CD4-positive, alpha-beta T cell treated with Interleukin-1 beta for 1 hour (primary cell): ENCODE measurements at regions not wholly inside any gene's neighbourhood (a gene's known extent, or its start where the extent isn't known, plus 50 kb on each side); places are given as distances from the start of the nearest gene placed in this dataset.
"Not testable (repeated sequence)": the region's sequence is repeated elsewhere in the genome, so short reads cannot be mapped to it uniquely, and the experiment has no call there.

Experiments
- DNase-seq, 2 donors: peaks; one replicate each; pipeline ENCODE4 v3.0.0-alpha.2; 2020 to 2022

DNA sequence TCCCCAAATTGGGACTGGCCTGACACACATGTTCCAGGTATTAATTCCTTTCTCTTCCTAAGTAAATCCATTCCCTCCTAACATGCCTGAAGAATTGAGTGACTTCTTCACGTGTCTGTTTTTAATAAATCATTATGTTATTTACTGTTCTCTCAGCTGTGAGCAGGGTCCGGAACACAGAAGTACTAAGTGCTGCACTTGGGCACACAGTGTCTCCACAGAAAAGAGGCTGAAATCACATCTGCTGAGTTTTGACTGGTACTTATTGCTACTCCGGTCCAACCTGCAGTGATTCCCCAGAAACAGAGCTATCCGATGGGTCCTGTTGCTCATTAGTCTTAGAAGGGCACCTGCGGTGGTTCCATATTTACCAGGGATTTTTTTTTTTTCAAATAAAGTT, 202.6 kb downstream of the RBM46 start:
- no peak for DNase-seq

DNA sequence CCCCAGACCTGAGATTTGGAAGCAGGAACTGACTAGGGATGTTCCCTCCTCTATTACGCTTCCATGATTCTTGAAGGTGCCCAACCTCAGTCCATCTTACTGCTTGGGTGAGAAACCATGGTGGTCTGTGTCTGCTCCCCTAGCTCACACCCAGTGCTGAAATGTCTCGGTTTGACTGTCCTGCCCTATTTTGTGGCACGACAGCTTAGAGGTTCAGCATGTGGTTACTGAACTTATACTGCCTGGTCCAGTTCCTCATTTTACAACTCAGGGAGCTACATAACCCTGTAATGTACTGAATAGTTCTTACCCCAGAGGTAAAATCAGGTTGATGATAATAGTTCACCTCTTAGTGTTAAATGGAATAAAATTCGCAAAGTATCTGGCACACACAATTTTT, 203.1 kb downstream of the RBM46 start:
- DNase-seq = no peak

DNA sequence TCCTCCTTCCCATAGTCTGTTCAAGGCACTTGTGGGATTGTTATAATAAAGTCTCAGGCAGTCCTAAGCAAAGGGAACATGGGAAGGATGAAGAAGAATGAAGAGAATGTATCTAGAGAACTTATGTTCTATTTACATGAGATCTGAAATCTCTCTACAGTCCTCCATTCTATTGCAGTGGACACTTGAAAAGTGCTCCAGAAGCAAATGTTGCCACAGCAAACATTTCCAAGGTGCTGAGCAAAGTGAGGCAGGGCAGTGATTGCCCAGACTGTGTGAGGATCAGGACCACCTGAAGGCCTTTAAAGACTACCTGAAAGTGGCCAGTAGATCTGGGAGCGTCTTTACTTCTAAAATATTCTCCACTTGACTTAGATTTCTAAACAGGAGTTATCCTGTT, 203.5 kb downstream of the RBM46 start:
- no peak for DNase-seq

GRCh38 chr4:154985673-154986072, 204.6 kb downstream of the RBM46 start:
- no peak for DNase-seq

DNA sequence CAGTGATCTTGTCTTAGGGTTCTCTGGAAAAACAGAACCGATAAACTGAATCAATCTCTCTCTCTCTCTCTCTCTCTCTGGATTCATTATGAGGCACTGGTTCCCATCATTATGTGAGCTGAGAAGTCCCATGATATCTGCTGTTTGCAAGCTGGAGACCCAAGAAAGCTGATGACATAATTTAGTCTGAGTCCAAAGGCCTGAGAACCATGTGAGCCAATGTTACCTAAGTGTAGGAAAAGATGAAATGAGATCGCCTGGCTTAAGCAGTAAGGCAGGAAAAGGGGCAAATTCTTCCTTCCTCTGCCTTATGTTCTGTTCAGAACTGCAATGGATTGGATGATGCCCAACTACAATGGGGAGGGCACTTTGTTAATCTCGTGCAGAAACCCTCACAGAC, 207.4 kb downstream of the RBM46 start:
- no peak for DNase-seq

DNA sequence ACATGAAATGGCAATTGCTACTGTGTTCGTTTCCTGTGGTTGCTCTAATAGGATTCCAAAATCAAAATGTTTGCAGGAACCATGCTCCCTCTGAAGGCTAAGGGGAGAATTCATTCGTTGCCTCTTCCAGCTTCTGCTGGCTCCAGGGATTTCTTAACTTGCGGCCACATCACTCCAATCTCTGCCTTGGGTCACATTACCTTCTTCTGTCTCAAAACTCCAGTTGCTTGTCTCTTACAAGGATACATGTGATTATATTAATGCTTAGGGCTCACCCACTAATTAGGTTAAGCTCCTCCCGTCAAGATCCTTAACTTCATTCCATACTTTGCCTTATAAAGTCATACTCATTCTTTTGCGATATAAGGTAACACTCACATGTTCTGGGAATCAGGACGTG, 208.4 kb downstream of the RBM46 start:
- DNase-seq = no peak

DNA sequence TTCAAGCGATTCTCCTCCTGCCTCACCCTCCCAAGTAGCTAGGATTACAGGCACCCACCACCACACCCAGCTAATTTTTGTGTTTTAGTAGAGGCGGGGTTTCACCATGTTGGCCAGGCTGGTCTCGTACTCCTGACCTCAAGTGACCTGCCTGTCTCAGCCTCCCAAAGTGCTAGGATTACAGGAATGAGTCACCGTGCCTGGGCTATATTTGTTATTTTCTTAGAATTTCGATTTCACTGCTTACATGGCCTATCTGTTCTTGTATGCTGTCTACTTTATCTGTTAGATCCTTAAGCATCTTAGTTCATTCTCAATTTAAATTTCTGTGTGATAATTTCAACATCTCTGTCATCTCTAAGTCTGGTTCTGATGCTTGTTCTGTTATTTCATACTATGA, 210.6 kb upstream of the NPY2R start:
- DNase-seq = not testable (repeated sequence)

- no peak for DNase-seq
Measured at GRCh38 chr4:154998284-154998683, 210.2 kb upstream of the NPY2R start.

- DNase-seq = no peak
Measured at GRCh38 chr4:154998773-154999172, 209.7 kb upstream of the NPY2R start.

DNA sequence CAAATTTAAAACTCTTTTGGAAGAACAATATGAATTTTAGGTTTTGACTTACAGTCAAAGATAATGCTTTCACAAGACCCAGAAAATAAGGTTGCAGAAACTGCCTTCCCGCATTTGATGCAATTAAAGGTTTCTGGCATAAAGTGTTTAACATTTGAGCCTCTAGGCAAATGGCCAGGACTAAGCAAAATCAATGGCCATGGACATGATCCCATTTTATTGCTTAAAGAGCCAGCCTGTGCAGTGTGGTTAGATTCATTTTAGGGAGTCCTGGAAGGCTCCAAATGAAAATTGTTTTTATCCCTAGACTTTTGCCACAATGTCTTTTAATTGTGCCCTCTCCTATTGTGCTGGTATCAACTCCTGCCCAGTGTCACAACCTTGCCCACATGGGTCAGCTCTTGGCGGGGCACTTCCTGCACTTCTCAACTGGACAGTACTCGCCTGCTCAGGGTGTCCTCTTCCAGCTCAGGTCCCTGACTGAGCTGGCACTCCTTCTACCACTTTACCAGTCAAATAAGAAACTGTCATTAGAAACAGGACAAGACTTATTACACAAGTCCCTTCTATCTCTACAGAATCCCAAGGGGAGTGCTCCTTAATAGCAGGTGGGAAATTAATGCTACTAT, 208.4 kb upstream of the NPY2R start:
- DNase-seq = no peak

GRCh38 chr4:155001251-155001650, 207.2 kb upstream of the NPY2R start:
- DNase-seq = no peak

GRCh38 chr4:155005395-155006090, 202.9 kb upstream of the NPY2R start:
- no peak for DNase-seq

DNA sequence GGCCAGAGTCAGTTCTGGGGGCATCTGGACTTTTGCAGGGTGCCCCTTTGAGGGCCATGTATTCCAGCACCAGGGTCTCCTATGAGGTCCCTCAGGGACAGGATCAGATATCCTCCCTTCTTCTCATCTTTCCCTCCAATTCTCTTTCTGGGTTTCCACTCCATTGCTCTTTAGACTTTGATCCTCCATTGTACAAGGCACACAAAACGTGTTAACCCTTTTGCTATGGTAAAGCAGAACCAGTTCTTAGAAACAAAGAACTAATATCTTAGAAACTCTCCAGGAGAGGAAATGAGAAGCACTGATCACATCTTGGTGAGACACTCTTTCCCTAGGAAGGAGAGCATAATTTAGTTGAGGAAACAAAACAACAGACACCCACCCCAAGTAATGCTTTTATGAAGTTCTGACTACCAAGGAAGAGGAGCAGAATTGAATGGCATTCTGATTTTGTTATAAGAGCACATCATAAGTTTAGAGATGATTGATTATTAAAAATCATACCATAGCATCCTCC, 200.7 kb upstream of the NPY2R start:
- DNase-seq = no peak

- no peak for DNase-seq
Measured at GRCh38 chr4:155008389-155008788, 200.0 kb upstream of the NPY2R start.

DNA sequence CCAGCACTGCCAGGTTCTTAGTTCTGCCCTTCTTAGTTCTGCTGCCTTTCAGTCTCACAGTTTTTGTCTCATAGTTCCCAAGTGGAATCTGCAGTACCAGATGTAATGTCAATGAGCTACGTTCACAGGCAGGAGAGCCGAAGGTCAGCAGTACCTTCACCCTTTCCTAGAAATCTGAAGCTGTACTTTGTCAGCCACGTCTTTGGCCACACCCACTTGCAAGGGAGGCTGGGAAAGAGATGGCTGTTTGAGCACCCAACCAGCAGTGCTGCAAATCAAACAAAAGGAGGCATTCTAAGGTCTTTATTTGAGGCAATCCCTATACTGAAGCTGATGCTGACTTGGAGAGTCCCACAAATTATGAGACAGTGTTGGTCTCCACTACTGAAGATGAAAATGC, 199.1 kb upstream of the NPY2R start:
- no peak for DNase-seq

- DNase-seq = no peak
Measured at GRCh38 chr4:155010376-155010775, 198.1 kb upstream of the NPY2R start.

DNA sequence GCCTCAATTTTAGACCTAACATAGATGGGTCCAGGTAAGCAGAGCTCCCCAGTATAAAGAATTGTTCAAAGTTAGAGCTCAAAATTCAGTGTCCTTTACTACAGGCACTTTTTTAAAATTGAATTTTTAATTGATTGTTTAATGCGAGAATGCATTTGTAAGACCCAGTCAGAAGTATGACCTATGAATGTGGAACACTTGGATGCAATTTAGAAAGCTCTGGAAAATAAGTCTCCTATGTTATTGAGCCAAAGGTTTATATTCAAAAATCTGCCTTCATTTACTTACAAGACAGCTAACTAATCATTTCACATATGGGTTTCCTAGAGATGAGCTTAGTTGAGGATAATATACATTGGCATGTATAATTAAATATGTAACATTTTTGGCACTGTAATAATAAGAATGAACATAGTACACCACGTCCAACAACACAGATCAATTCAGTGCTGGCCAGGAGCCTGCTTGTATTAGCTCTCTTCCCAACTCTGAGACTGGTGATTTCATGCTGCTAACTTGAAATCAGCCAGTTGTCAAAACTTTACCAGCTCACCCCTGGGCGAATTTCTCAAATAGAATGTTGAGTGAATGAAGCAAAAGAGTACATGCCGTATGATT, 197.2 kb upstream of the NPY2R start:
- no peak for DNase-seq

DNA sequence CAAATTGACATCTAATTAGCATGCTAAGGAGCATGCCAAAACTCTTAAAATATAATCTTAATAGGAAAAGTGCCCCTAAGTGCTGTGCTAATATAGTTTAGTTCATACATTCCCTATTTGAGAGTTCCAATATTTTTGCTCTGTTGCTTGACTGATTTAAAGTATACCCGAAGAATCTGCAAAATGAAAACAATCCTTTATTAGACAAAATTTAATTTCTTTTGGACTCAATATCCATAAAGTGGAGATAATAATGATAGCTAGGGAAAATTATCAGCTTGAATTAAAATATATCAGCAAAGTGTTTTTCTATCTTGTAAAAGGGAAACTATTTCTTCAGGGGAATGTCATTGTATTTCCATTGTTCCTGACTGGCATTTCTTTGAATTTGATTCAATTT, 196.0 kb upstream of the NPY2R start:
- DNase-seq = no peak

GRCh38 chr4:155017426-155017825, 191.0 kb upstream of the NPY2R start:
- no peak for DNase-seq

DNA sequence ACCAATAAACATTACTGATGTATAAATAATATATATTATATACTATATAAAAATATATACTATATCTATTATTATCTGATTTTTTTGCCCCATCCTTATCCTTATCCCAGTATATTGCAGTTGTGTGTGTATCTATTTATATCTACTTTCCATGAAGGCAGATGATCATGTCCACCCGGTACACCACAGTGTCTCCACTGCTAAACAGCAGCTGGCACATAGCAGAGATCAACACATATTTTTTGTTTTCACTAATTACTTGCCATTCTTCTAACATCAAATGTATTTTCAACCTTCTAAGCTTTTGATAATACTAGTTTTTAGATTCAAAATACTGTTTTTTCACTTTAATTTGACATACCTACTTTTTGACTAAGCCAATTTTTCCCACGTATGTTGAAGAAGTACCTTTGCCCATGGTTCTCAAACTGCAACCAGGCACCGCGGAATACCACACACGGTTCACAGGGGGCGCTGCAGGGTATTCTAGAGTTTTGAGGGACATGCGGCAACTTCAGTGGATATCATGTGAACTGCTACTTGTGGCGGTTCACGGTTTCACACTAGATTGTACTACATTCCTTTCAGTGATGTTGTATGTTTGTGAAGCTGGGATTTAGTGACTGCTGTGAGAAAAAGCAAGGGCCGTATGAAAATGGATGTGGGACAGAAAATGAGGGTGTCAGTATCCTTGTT, 182.5 kb upstream of the NPY2R start:
- no peak for DNase-seq

- no peak for DNase-seq
Measured at GRCh38 chr4:155026715-155027114, 181.7 kb upstream of the NPY2R start.

DNA sequence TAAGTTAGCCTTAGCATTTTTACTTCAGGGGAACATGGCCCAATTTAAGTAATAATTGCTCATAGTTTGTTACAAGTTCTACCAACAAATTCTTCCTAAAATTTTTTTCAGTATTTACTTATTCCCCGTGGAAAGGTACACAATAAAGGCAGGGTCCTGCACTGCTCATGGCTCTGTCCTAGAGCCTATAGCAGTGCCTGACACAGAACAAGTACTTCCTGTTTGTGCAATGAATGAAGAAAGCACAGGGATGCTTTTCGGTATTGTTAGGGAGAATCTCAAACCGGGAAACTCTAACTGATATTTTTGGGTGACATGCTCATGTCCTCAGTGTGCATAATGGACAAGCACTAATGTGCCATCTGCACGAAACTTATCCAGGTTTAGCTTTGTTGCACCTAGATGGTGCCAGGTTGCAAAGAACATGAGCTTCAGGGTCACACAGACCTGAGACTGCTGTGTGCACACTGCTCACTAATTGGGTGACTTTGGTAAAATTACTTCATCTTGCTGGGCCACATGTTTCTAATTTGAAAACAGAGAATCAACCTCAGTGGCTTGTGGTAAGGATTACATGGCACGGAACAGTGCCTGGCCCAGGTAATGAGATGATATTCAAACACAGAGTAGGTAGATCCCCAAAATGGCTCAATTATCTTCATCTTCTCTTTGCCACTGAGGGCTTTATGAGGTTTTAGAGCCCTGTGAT, 175.8 kb upstream of the NPY2R start:
- DNase-seq = no peak

- DNase-seq = no peak
Measured at GRCh38 chr4:155033604-155034003, 174.8 kb upstream of the NPY2R start.
